B cell (primary cell): ENCODE measurements at regions not wholly inside any gene's neighbourhood (a gene's known extent, or its start where the extent isn't known, plus 50 kb on each side); places are given as distances from the start of the nearest gene placed in this dataset.

Experiments
- ATAC-seq: fragments of 200-7000 bp; cut with Tn5 transposase; one replicate; pipeline ENCODE4 v1.10.0; 2021; ENCODE audit warnings: low read depth, mild to moderate bottlenecking, moderate number of reproducible peaks, moderate library complexity
- CTCF ChIA-PET: fragments of 350-600 bp; sonication (Branson Sonifier 250); formaldehyde crosslinking; loops from one replicate; lab custom pipeline; 2021; ENCODE audit warnings: antibody characterized with exemption, inconsistent platforms; lab: Charles Lee
- POLR2A ChIA-PET: fragments of 350-600 bp; sonication (Branson Sonifier 250); formaldehyde crosslinking; loops from one replicate; lab custom pipeline; 2021; ENCODE audit warnings: antibody characterized with exemption; lab: Charles Lee
- DNase-seq: peaks from one replicate; pipeline ENCODE4 v3.0.0; 2013
- H2AFZ ChIP-seq: 2 replicates; pipeline ENCODE4 v1.6.1; 2012; ENCODE audit warnings: mild to moderate bottlenecking, low read depth, low read length; ENCODE audit not compliant: insufficient read depth, poor library complexity, severe bottlenecking
- H3K27ac ChIP-seq, 2 donors: 1 replicate in 1 of 2; 2 replicates in 1 of 2; pipeline ENCODE4 v1.5.1; 2012 to 2013; ENCODE audit warnings: low read length in 2 of 2, mild to moderate bottlenecking in 2 of 2, moderate library complexity in 1 of 2
- H3K27me3 ChIP-seq, 4 experiments: fragments of 200-600 bp in 1 of 4; sonication (generic) in 1 of 4; replicated peaks in 1 of 4; 1 replicate in 2 of 4; 2 replicates in 2 of 4; pipeline versions ENCODE4 v1.6.1 to v1.7.0; 2013 to 2016; ENCODE audit warnings: low read length in 3 of 4, mild to moderate bottlenecking in 2 of 4, mixed read lengths in 1 of 4, moderate library complexity in 1 of 4; ENCODE audit not compliant: insufficient read depth in 4 of 4, control insufficient read depth in 3 of 4; ENCODE audit errors: control extremely low read depth in 1 of 4
- H3K36me3 ChIP-seq, 2 experiments: replicated peaks in 1 of 2; 1 replicate in 1 of 2; 2 replicates in 1 of 2; pipeline versions ENCODE4 v1.6.1 to v1.7.1; 2013; ENCODE audit warnings: low read length in 1 of 2; ENCODE audit not compliant: insufficient read depth in 2 of 2, control insufficient read depth in 1 of 2; ENCODE audit errors: control extremely low read depth in 1 of 2, extremely low read depth in 1 of 2
- H3K4me1 ChIP-seq, 2 donors: fragments of 200-600 bp in 1 of 2; sonication (generic) in 1 of 2; 1 replicate in 1 of 2; 2 replicates in 1 of 2; pipeline versions ENCODE4 v1.5.1 to v1.6.1; 2013 to 2017; ENCODE audit warnings: low read length in 2 of 2; ENCODE audit not compliant: control insufficient read depth in 2 of 2, insufficient read depth in 2 of 2
- H3K4me2 ChIP-seq: replicated peaks from 2 replicates; pipeline ENCODE3; 2012; ENCODE audit warnings: mild to moderate bottlenecking, low read depth, low read length; ENCODE audit not compliant: poor library complexity, severe bottlenecking
- H3K4me3 ChIP-seq, 5 experiments: fragments of 200-600 bp in 1 of 5; sonication (generic) in 1 of 5; 1 replicate in 3 of 5; 2 replicates in 2 of 5; pipeline versions ENCODE4 v1.5.1 to v1.7.0; 2011 to 2016; ENCODE audit warnings: low read length in 4 of 5, mild to moderate bottlenecking in 4 of 5, low read depth in 2 of 5, control low read depth in 1 of 5, moderate library complexity in 1 of 5; ENCODE audit not compliant: insufficient read depth in 1 of 5; ENCODE audit errors: control extremely low read depth in 1 of 5, extremely low read depth in 1 of 5
- H3K79me2 ChIP-seq: fragments of 200-600 bp; sonication (generic); one replicate; pipeline ENCODE4 v1.6.0; 2016; ENCODE audit warnings: low read length; ENCODE audit not compliant: control insufficient read depth, insufficient read depth
- H3K9ac ChIP-seq: fragments of 200-600 bp; sonication (generic); 2 replicates; pipeline ENCODE4 v1.6.1; 2017; ENCODE audit warnings: mild to moderate bottlenecking, low read length, moderate library complexity
- H3K9me3 ChIP-seq, 3 donors: one replicate each; pipeline versions ENCODE4 v1.6.1 to v1.7.1; 2013; ENCODE audit warnings: low read length in 2 of 3; ENCODE audit not compliant: control insufficient read depth in 2 of 3, insufficient read depth in 1 of 3; ENCODE audit errors: control extremely low read depth in 1 of 3
- H4K20me1 ChIP-seq: 2 replicates; pipeline ENCODE4 v1.6.0; 2012; ENCODE audit warnings: mild to moderate bottlenecking, low read length; ENCODE audit not compliant: insufficient read depth, control insufficient read depth, poor library complexity, severe bottlenecking
- H3K27ac Mint-ChIP-seq: one replicate; pipeline ENCODE4 v1.8.0; 2021; ENCODE audit warnings: mixed read lengths
- H3K27me3 Mint-ChIP-seq: one replicate; pipeline ENCODE4 v1.8.0; 2021; ENCODE audit warnings: mixed read lengths
- H3K4me1 Mint-ChIP-seq: one replicate; pipeline ENCODE4 v1.8.0; 2021; ENCODE audit warnings: mixed read lengths
- H3K4me3 Mint-ChIP-seq: one replicate; pipeline ENCODE4 v1.8.0; 2021; ENCODE audit warnings: mixed read lengths
- H3K9me3 Mint-ChIP-seq: one replicate; pipeline ENCODE4 v1.8.0; 2022; ENCODE audit warnings: mixed read lengths; ENCODE audit not compliant: insufficient read depth
- CTCF ChIP-seq: fragments of 200-600 bp; IDR thresholded peaks from one replicate; pipeline ENCODE4 v1.8.0; 2022; ENCODE audit warnings: antibody characterized with exemption, mild to moderate bottlenecking
- EZH2 ChIP-seq: IDR thresholded peaks from 2 replicates; pipeline ENCODE4 v1.6.1; 2012; ENCODE audit warnings: borderline replicate concordance, low read depth, mild to moderate bottlenecking, moderate library complexity, low read length; ENCODE audit not compliant: insufficient read depth, poor library complexity, severe bottlenecking
- WGBS: methylation state at CpG from one replicate; pipeline ENCODE4 v1.1.5; 2013; ENCODE audit warnings: missing lambda C conversion rate; ENCODE audit not compliant: insufficient coverage; 5-methylcytosine and 5-hydroxymethylcytosine counted together
- intact Hi-C: fragments of 100-400 bp; cut with micrococcal nuclease; formaldehyde crosslinking; loops from one replicate; pipeline ENCODE4 v1.10.0; 2022

- no peaks in the 10 kb centered on the region for H3K4me1 Mint-ChIP-seq
- WGBS, result 93% methylated on average over 4 of the region's 9 CpGs
These were observed 708.9 kb upstream of the NRSN1 start for GRCh38 chr6:23417133-23417532.

GRCh38 chr6:23418095-23418494, 707.9 kb upstream of the NRSN1 start:
- intact Hi-C loops, result no loop called here
- DNase-seq, result no peak
- Histone ChIP-seq H3K27me3 (no peaks in the 10 kb centered on the region), H3K4me3 (no peak overlapping the region), H2AFZ (no peak overlapping the region), H4K20me1 (no peaks in the 10 kb centered on the region), H3K4me2 (no peak overlapping the region), H3K27ac (no peak overlapping the region), H3K36me3 (no peaks in the 10 kb centered on the region), H3K79me2 (no peaks in the 10 kb centered on the region), H3K9me3 (peaks cover 0 to 11% (median 0%) of the 10 kb centered on the region in 3 donors), H3K4me1 (no peaks in the 10 kb centered on the region), H3K9ac (no peak overlapping the region)
- ChIA-PET POLR2A (no interaction called here), CTCF (no interaction called here)
- Mint-ChIP-seq H3K27me3 (no peaks in the 10 kb centered on the region), H3K9me3 (no peaks in the 10 kb centered on the region), H3K4me1 (no peaks in the 10 kb centered on the region), H3K4me3 (no peak overlapping the region), H3K27ac (no peak overlapping the region)
- TF ChIP-seq CTCF (no peak), EZH2 (no peak)
- no peak for ATAC-seq
- WGBS, result 100% methylated on average over 2 of the region's 3 CpGs

More at GRCh38 chr6:23417133-23417532, 708.9 kb upstream of the NRSN1 start:
- H3K9me3 ChIP-seq, result peaks cover 0 to 11% (median 0%) of the 10 kb centered on the region in 3 donors
- H3K4me2 ChIP-seq, result no peak overlapping the region
- Mint-ChIP-seq H3K4me3 (no peak overlapping the region), H3K9me3 (no peaks in the 10 kb centered on the region), H3K27me3 (no peaks in the 10 kb centered on the region), H3K27ac (no peak overlapping the region)
- H3K4me3 ChIP-seq, result no peak overlapping the region
- ATAC-seq, result no peak
- H3K79me2 ChIP-seq, result no peaks in the 10 kb centered on the region
- no peaks in the 10 kb centered on the region for H4K20me1 ChIP-seq
- intact Hi-C loops, result no loop called here
- H2AFZ ChIP-seq, result no peak overlapping the region
- H3K4me1 ChIP-seq, result no peaks in the 10 kb centered on the region
- TF ChIP-seq CTCF (no peak), EZH2 (no peak)
- ChIA-PET POLR2A (no interaction called here), CTCF (no interaction called here)
- no peak overlapping the region for H3K9ac ChIP-seq
- no peak for DNase-seq
- H3K27me3 ChIP-seq, result no peaks in the 10 kb centered on the region
- no peaks in the 10 kb centered on the region for H3K36me3 ChIP-seq
- no peak overlapping the region for H3K27ac ChIP-seq
